Panc1 (cell line): ENCODE measurements at regions not wholly inside any gene's neighbourhood (a gene's known extent, or its start where the extent isn't known, plus 50 kb on each side); places are given as distances from the start of the nearest gene placed in this dataset.

Experiments used
- CTCF ChIP-seq: fragments of 450-650 bp; IDR thresholded peaks from 2 replicates; pipeline ENCODE4 v1.5.1; 2017; ENCODE audit warnings: mild to moderate bottlenecking
- POLR2AphosphoS5 ChIP-seq: IDR thresholded peaks from 2 replicates; pipeline ENCODE4 v1.6.1; 2012; ENCODE audit warnings: mild to moderate bottlenecking, low read depth, low read length, moderate library complexity
- REST ChIP-seq, 2 experiments: IDR thresholded peaks; 2 replicates each; pipeline ENCODE4 v1.6.1; 2011 to 2012; ENCODE audit warnings: low read depth in 2 of 2, control low read depth in 1 of 2, low read length in 1 of 2, mild to moderate bottlenecking in 1 of 2, moderate library complexity in 1 of 2; ENCODE audit not compliant: insufficient read depth in 1 of 2
- SIN3A ChIP-seq: IDR thresholded peaks from 2 replicates; pipeline ENCODE4 v1.6.1; 2012; ENCODE audit warnings: low read depth, mild to moderate bottlenecking, low read length, moderate library complexity, borderline replicate concordance; ENCODE audit not compliant: insufficient read depth
- TCF7L2 ChIP-seq: IDR thresholded peaks from 2 replicates; pipeline ENCODE4 v1.6.1; 2011; ENCODE audit warnings: mild to moderate bottlenecking, low read depth, low read length, inconsistent platforms

- TF ChIP-seq CTCF (no peak), REST (IDR thresholded peaks at IDR 0.05; ENCODE audit: insufficient read depth in 1 of 2, low read depth in 2 of 2, low read length in 1 of 2) (no peak), SIN3A (no peak), POLR2AphosphoS5 (no peak), TCF7L2 (no peak)
Measured at GRCh38 chr3:22419261-22419660, 668.3 kb upstream of the ZNF385D start.
